ENCODE measurements at regions not wholly inside any gene's neighbourhood (a gene's known extent, or its start where the extent isn't known, plus 50 kb on each side); places are given as distances from the start of the nearest gene placed in this dataset.

DNA sequence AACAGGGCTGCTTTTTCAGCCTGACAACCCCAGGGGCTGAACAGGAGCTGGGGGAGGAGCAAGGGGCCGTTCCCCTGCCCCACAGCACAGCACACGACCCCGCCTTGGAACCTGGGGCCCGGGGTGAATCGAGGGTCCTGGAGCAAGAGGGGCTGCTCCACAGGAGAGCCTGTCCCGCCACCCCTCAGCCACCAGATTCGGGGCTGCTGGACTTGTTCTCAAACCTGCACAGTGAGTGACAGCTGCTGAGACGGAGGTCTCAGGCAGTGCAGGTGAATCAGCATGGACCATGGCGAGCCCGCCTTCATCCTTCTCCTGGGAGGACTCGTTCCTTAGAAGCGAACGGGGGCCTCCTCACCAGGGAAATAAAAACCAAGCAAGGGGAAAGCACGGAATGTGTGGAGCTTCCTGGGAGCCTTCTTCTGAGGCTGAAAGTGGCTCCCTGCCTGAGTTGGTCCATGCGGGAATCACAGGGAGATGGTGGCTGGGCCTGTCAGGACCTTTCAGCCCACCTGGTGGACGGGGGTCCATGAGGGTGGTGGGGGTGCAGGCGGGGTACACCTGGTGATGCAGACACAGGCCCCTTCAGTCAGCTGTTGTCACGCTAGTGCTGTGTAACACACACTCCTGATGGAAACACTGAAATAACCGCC lies 125.4 kb downstream of the SIK1 start:
- no peak for DNase-seq

- no peak for DNase-seq
Observed at GRCh38 chr21:43300496-43301408, 126.2 kb downstream of the SIK1 start.

DNA sequence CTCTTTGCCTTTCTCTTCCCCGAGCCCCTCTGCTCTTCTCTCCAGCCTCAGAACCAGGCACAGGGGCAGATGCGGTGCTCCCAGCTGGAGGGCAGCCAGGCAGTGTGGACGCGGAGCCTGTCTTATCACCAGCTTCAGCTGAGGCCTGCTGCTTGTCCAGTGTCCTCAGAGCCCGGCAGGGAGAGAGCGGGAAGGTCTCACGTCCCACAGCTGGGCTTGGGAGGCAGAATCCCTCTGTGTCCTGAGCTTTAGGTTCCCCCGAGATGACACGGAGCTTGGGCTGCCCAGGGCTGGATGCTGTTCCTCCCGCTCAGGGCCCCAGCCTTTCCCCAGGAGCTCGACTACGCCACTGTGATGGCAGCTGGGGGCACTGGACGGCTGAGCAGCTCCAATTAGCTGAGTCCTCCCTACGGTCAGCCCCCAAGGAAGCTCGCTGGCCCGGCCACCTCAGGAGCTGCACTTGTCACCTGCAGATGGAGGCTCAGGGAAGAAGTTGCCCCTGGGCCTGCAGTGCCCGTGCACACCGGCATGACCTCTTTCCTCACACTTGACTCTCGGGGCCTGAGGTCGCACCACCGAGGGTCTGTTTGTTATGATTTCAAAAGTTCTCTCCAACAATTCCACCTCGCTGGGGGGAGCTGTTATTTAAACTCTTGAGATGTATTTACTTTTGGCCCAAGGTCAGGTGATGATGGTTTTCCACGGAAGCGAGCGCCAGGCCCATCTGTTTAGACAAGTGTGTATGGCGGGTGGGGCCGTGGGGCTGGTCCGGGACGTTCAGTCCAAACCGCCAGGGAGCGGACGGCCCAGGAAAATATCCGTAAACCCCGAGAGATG lies 127.3 kb downstream of the SIK1 start:
- DNase-seq, result peak; percentile 11

- no peak for DNase-seq
Observed at GRCh38 chr21:43298546-43299440, 128.1 kb downstream of the SIK1 start.

DNA sequence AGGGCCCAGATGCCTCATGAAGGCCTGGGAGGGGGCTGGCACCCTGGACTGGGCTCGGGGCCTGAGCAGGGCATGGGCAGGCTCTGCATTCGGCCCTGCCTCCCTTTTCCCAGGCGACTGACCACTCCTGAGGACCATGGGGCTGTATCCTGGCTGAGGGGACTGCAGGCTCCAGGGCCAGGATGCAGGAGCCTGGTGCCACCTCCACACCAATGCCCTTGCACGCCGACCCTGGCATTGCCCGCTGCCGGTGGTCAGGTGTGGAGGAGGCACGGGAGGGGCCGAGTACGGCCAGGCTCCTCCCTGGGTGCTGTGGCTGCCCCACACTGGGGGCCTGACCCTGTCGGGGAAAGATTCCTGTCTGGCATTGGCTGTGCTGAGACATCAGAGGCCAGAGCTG lies 128.9 kb downstream of the SIK1 start:
- DNase-seq, result no peak

GRCh38 chr21:43297391-43297981 lies 128.7 kb downstream of the CRYAA start:
- DNase-seq, result no peak

DNA sequence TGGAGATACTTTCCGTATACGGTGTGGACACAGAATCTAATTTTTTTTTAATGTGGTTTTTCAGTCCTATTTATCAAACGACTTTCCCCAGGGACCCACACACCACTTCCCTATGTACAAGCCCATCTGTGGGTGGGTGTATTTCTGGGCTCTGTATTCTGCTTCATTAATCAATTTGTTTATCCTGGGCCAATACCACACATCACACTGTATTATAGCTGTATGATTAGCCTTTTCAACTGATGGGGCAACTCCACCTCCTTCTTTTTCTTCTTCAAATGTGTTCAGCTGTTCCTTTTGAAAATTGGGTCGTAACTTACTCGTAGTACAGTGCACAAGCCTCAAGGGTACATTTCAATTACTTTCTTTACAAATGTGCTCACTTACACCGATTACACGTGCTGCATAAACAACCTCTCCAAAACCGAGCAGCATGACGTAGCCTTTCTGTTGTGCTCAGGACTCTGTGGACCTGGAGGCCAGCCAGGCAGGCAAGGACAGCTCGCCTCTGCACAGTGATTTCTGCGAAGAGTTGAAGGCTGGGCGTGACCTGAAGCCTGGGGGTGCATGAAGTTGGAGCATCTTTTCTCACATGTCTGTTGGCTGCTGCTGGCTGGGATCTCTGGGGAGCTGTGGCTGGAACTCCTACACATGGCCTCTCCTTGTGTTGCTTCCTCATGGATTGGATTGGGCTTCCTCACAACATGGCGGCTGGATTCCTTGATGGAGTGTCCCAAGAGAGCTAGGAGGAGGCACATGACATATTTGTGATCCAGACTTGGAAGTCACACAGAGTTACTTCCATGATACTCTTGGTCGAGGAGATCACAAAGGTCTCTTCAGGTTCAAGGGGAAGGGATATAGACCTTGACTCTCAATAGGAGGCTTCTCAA lies 126.5 kb downstream of the CRYAA start:
- peak; percentile 28 for DNase-seq

GRCh38 chr21:43294194-43294902 lies 125.5 kb downstream of the CRYAA start:
- DNase-seq, result no peak

GRCh38 chr21:43292866-43293142 lies 124.0 kb downstream of the CRYAA start:
- no peak for DNase-seq

- DNase-seq, result no peak
Observed at GRCh38 chr21:43292041-43292865, 123.4 kb downstream of the CRYAA start.

GRCh38 chr21:43291347-43291950 lies 122.6 kb downstream of the CRYAA start:
- DNase-seq, result no peak

DNA sequence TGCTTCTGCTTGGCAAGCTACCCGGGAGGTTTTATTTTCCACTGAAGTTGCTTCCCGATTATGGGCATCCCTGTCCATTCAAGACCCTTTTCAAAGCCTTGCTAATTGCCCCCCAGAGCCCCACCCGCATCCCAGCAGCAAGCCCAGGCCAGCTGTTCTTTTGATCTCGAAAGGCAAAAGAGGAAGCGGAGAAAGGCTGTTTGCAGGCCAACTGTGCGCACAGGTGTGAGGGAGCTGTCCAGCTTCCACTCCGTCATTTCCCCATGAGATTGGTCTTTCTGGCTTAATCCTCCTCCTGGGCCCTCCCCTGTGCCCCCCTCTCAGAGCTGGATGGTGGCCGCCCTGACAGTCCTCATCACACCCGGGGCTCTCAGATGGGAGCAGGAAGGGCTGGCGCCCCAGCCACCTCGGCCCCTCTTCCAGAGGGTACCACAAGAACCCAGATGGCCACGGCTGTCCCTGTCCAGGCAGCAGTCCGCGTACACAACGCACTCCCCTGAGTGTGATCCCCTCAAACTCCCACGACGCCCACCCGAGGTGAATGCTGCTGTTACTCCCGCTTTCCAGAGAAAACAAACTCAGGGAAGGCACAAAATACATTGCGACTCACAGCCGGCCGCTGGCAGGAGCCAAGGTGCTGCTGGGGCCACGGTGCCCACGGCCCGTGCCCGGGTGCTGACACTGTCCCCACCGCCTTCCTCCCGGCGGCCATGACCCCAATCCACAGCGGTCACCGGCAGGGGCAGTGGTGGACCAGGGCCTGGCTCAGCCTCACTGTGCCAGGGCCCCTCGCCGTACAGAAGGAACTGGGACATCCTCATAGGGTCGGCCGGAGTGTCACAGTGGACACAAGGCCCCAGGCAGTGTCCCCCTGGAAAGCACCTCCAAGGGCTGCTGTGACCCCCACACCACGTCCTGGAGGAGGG lies 121.9 kb downstream of the CRYAA start:
- no peak for DNase-seq

GRCh38 chr21:43289966-43290365 lies 121.2 kb downstream of the CRYAA start:
- no peak for DNase-seq

DNA sequence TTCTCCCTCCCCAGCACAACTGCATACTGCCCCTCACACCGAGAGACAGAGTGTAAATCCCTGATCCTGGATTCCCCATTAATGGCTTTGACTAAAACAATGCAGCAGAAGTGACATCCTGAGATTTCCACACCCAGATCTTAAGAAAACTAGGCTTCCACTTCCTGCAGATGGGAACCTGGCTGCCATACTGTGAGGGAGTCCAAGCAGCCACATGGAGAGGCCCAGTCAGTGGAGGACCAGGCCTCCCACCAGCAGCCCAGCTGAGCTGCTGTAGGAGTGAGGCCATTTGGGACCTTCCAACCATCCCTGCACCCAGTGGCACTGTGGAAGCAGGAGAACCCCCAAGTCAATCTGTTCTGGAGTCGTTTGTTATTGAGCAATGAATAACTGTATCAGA lies 120.6 kb downstream of the CRYAA start:
- DNase-seq, result no peak

- DNase-seq, result peak; percentile 42
Observed at GRCh38 chr21:43287795-43288755, 119.3 kb downstream of the CRYAA start.

- DNase-seq, result peak; percentile 97
Observed at GRCh38 chr21:43287111-43287760, 118.4 kb downstream of the CRYAA start.

All from DMS53 (cell line).